H1 (cell line): ENCODE measurements at regions not wholly inside any gene's neighbourhood (a gene's known extent, or its start where the extent isn't known, plus 50 kb on each side); places are given as distances from the start of the nearest gene placed in this dataset.

Experiments used
- ATF3 ChIP-seq: IDR thresholded peaks from 2 replicates; pipeline ENCODE4 v1.6.1; 2011; ENCODE audit warnings: low read depth, mild to moderate bottlenecking, low read length; ENCODE audit not compliant: insufficient read depth
- BCL11A ChIP-seq, 2 experiments: IDR thresholded peaks; one replicate each; pipeline ENCODE4 v1.6.1; 2011; ENCODE audit warnings: low read depth in 2 of 2, low read length in 2 of 2, mild to moderate bottlenecking in 2 of 2

DNA sequence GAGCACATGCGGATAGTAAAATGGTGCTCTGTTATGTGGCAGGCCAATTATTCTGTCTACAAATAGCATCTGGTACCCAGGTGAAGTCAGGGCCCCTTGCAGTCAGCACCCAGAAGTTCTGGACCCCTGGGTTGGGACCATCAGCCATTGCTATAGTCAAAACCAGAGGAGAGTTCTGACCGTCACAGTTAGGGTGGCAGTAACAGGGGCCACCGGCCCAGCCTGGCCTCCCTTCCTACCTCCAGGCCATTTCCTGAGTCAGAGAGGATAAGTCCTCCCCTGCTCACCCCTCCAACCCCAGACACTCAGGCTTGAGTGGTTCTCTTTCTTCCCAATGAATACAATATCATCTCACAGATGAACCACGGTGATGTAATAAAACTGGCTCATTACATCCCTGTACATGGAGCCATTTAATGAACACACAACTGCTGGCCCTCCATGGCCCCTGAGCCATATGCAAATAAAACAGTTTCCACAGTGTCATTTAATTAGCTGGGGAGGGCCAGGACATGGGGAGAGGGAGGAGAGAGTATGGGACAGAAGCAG lies 673.6 kb downstream of the MATN1 start:
- TF ChIP-seq ATF3 = no peak
- no peak for TF ChIP-seq BCL11A (IDR thresholded peaks at IDR 0.05; ENCODE audit: low read depth in 2 of 2, low read length in 2 of 2)
